SIG-M5 (cell line): ENCODE measurements at regions not wholly inside any gene's neighbourhood (a gene's known extent, or its start where the extent isn't known, plus 50 kb on each side); places are given as distances from the start of the nearest gene placed in this dataset.

Source experiments
- DNase-seq: peaks from one replicate; lab custom pipeline; 2025; lab: John Stamatoyannopoulos, UW

GRCh38 chr2:118665784-118666529, 181.5 kb downstream of the EN1 start:
- no peak for DNase-seq

- DNase-seq: no peak
Measured at GRCh38 chr2:118661179-118661578, 186.3 kb downstream of the EN1 start.

DNA sequence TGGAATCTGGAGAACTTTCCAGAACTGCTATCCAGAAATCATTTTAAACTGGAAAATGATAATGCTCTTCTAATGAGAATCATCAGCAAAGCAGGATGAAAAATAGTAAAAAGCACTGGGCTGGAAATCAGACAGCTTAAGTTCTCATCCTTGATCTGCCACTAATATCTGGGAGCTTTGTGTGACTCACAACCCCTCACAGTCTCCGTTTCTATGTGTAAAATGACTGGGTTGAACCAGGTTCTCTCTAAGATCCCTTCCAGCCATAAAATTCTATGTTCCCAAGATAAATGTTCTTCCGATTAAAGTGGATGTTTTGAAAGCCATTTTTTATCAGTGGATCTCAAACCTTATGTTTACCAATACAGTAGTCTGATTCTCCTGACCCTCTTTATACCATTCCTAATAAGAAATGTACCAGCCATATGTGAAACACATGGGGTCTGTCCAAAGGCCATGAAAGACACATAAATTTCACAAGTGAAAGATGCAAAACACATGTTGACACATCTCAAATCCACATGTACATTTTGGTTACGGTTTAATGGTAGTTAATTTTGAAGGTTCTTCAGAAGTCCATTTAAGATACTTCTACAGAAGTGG, 188.8 kb downstream of the EN1 start:
- no peak for DNase-seq

DNA sequence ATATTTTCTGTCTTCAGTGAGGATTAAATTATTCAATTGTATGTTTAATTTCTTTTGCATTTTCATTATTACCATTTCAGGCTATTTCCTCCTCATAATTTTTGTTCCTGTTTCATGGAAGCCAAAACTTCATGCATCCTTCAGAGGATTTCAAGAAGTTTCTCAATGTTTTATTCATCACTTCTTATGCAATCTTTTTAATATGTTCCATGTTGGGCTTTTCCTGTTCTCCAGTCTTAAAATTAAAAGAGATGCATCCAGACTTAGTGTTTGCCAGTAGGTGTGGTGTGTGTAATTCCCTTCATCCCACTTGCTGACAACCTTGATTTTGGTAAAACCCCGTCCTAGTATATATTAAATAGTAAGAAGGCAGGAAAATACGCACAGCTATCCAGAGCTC, 190.0 kb downstream of the EN1 start:
- DNase-seq: no peak

DNA sequence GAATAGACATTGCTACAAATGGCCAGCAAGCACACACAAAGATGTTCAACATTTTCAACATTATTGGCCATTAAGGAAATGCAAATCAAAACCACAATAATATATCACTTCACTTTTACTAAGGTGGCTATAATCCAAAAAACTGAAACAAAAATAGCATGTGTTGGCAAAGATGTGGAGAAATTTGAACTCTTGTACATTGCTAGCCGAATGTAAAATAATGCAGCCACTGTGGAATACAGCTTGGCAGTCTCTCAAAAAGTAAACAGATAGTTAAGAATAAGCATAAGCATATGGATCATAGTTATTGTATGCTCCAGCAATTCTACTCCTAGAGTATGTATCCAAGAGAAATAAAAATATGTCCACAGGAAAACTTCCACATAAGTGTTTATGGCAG, 192.5 kb downstream of the EN1 start:
- no peak for DNase-seq

- no peak for DNase-seq
Measured at GRCh38 chr2:118650327-118650726, 197.1 kb downstream of the EN1 start.

- DNase-seq: no peak
Measured at GRCh38 chr2:118645876-118646275, 201.6 kb downstream of the EN1 start.

- DNase-seq: no peak
Measured at GRCh38 chr2:118644190-118644589, 203.3 kb downstream of the EN1 start.

DNA sequence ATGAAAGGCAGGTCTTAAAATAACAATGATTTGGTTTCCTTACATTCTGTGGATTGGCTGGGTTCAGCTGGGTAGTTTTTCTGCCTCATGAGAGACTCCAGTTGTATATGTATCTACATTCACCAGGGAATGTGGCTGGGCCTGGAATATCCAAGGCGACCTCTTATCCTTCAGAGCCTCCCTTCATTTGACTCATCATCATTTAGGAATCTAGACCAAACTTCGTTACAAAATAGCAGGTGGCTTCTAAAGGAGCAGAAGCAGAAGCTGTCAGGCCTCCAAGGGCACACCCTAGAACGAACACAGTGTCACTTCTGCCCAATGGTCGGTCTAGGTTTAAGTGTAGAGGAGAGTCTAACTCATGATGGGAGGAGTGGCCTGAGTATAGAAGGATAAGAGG, 204.2 kb downstream of the EN1 start:
- no peak for DNase-seq

GRCh38 chr2:118642501-118642900, 204.9 kb downstream of the EN1 start:
- DNase-seq: no peak

GRCh38 chr2:118641711-118642110, 205.7 kb downstream of the EN1 start:
- no peak for DNase-seq

- DNase-seq: no peak
Measured at GRCh38 chr2:118639371-118639770, 208.1 kb downstream of the EN1 start.

DNA sequence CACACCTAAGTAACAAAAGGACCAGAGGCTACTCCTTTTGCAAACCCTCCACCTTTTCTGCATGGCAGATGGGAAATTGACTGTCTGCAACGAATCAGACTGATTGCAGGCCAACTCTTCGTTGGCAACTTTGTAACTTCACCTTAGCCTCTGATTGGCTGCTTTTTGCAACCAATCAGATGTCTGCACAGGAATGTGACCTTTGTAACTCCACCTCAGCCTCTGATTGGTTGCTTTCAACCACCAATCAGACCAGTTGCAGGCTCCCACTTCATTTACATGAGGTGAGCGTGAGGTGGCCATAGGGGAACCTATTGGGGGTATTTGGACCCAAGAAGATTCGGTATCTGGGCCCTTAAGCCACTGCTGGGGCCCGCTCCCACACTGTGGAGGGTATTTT, 209.0 kb downstream of the EN1 start:
- DNase-seq: no peak

GRCh38 chr2:118635891-118636290, 211.6 kb downstream of the EN1 start:
- no peak for DNase-seq

DNA sequence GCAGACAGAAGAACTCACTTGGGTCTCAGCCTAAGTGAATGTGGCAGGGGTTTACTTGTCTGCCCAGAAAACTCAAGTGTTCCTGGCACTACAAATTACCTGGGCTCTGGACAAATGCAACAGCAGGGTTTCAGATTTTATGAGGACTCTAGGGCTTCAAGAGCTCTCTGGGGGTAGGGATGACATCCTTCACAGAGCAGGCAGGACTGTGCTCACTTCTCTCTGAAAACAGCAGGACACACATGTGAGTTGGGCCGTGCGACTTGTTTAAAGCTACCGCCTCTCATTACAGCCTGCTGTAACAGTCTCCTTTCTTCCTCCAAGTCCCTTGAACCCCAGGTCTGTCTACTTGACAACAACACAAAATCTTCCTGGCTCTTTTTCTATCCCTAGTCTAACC, 212.6 kb downstream of the EN1 start:
- DNase-seq: no peak

GRCh38 chr2:118633371-118634018, 214.0 kb downstream of the EN1 start:
- no peak for DNase-seq

DNA sequence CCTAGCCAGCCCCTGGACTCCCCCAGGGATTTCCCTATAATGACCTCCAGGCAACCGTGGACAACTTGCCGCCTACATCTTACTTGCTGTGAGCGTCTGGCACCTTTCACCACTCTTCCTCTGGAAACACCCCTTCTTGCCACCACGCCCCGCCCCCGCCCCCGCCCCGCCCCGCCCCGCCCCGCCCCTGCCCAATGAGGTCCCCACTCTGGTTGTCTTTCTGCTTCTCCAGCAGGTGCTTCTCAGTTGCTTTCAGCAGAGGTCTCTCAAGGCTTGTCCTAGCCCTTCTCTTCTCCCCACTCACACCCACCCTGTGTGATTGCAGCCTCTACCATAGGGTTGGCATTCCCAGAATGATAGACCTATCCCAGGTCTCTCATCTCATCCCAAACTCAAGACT, 214.5 kb downstream of the EN1 start:
- no peak for DNase-seq

DNA sequence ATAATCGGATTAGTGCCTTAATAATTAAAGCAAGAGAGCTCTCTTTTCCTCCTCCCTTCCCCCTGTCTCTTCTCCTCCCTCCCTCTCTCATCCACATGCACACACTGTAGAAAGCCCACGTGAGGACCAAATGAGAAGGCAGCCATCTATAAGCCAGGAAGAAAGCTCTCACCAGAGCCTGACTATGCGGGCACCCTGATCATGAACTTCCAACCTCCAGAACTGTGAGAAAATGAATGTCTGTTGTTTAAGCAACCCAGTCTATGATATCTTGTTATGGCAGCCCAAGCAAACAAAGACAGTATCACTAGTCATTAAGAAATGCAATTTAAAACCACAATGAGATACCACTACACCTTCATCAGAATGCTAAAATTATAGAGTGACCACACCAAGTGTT, 220.3 kb downstream of the EN1 start:
- DNase-seq: no peak

DNA sequence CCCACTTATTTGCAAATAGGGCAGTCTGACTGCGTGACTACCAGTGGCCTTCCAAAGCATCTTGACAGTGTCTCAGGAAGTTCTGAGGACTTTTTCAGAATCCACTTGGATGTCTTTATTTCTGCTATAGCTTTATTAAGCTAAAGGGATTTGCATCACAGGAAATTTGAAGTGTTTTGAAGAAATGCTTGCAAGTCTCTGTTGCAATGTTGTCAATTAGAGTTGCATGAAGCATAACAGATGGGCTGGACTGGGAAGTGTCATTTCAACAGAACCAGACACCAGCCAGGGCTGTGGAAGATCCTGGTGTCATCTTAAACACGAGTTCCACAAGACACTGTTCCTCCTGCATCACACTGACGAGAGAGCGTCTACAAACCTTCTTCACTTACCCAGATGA, 224.5 kb downstream of the EN1 start:
- DNase-seq: no peak

- no peak for DNase-seq
Measured at GRCh38 chr2:118622108-118622507, 225.3 kb downstream of the EN1 start.

- no peak for DNase-seq
Measured at GRCh38 chr2:118618279-118618678, 229.2 kb downstream of the EN1 start.

DNA sequence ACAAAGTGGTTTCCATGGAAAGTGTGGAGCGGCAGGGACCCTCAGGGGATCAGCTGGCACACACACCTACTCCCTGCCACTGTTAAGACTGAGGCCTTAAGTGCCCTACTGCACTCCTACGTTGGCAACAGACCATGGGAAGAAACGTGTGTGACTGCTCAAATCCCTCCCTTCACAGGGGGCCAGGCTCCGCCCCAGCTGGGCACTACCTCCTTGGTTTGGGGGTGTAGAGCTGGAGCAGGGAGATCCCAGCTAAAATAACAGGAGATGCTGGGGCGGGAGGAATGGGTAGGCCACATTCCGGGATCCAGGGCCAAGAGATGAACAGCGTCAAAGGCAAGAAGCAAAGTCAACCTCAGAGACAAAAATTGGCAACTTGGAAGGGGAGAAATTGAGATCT, 231.0 kb downstream of the EN1 start:
- DNase-seq: no peak

DNA sequence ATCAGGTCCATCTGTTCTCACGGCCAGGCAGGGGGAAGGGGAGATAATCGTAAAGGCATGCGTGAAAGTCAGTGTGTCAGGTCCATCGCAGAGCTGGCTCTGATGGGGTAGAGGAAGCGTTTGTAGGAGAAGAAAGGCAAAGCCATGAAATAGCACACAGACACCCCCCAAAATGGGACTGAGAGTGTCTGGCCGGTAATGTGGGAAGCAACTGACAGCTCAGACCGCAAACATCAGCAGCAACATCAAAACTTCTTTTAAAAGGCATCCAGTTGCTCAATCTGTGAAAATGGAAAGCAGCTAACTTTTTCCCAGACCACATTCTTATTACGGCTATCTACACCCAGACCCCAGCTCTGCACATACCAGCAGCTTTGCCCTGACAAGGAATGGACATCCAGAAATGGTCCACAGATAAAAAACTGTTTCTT, 232.6 kb downstream of the EN1 start:
- DNase-seq: no peak

DNA sequence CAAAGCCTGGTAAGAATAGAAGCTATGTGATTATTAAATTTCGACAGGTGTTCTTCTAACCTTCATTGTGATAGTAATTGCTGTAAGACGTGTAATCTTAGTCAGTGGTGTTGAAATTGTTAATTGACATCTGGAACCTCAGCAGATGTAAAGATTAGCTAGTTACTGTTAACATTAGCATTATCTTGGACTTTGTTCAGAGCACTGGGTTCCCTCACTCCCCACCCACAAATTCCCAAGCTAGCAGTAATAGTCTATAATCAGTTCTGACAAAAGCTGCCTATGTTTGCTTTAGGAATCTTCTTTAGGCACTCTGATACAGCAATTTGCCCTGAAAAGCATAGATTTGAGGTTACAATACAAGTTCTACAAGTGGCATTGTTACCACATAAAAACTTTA, 233.7 kb downstream of the EN1 start:
- no peak for DNase-seq
